Skeletal muscle tissue (tissue), 3 donors: ENCODE measurements at regions not wholly inside any gene's neighbourhood (a gene's known extent, or its start where the extent isn't known, plus 50 kb on each side); places are given as distances from the start of the nearest gene placed in this dataset.

Experiments
- H3K27ac ChIP-seq: one replicate; pipeline ENCODE4 v1.7.0; 2013; ENCODE audit warnings: mild to moderate bottlenecking, low read depth, low read length, inconsistent platforms
- H3K27me3 ChIP-seq, 3 donors: one replicate each; pipeline ENCODE4 v1.7.0; 2013; ENCODE audit warnings: low read length in 3 of 3; ENCODE audit not compliant: control insufficient read depth in 3 of 3, insufficient read depth in 3 of 3
- H3K36me3 ChIP-seq, 3 donors: one replicate each; pipeline ENCODE4 v1.7.0; 2013; ENCODE audit warnings: low read length in 3 of 3; ENCODE audit not compliant: control insufficient read depth in 3 of 3, insufficient read depth in 3 of 3
- H3K4me1 ChIP-seq, 3 donors: one replicate each; pipeline ENCODE4 v1.7.0; 2013; ENCODE audit warnings: low read length in 3 of 3, mild to moderate bottlenecking in 3 of 3; ENCODE audit not compliant: control insufficient read depth in 3 of 3, insufficient read depth in 3 of 3
- H3K4me3 ChIP-seq, 3 donors: one replicate each; pipeline ENCODE4 v1.7.0; 2013; ENCODE audit warnings: low read length in 3 of 3
- H3K9ac ChIP-seq, 3 donors: one replicate each; pipeline ENCODE4 v1.7.0; 2013; ENCODE audit warnings: low read length in 3 of 3, mild to moderate bottlenecking in 3 of 3, moderate library complexity in 2 of 3, low read depth in 1 of 3
- H3K9me3 ChIP-seq, 3 donors: one replicate each; pipeline ENCODE4 v1.7.0; 2013; ENCODE audit warnings: low read length in 3 of 3; ENCODE audit not compliant: control insufficient read depth in 3 of 3
- donor health status: Osteomylitis.

GRCh38 chr2:83594241-83595120 is 864.6 kb downstream of the SUCLG1 start:
- Histone ChIP-seq H3K27me3 (no peaks in the 10 kb centered on the region), H3K9me3 (no peaks in the 10 kb centered on the region), H3K27ac (no peak overlapping the region), H3K36me3 (no peaks in the 10 kb centered on the region), H3K9ac (no peak overlapping the region), H3K4me3 (no peak overlapping the region), H3K4me1 (no peaks in the 10 kb centered on the region)

GRCh38 chr2:83587309-83587708 is 871.8 kb downstream of the SUCLG1 start:
- no peaks in the 10 kb centered on the region for H3K4me1 ChIP-seq
- no peak overlapping the region for H3K27ac ChIP-seq
- no peaks in the 10 kb centered on the region for H3K9me3 ChIP-seq
- H3K9ac ChIP-seq = no peak overlapping the region
- H3K36me3 ChIP-seq = no peaks in the 10 kb centered on the region
- no peaks in the 10 kb centered on the region for H3K27me3 ChIP-seq
- H3K4me3 ChIP-seq = no peak overlapping the region

GRCh38 chr2:83585250-83585649 is 873.8 kb downstream of the SUCLG1 start:
- Histone ChIP-seq H3K4me1 (no peaks in the 10 kb centered on the region), H3K36me3 (no peaks in the 10 kb centered on the region), H3K27me3 (no peaks in the 10 kb centered on the region), H3K9ac (no peak overlapping the region), H3K4me3 (no peak overlapping the region), H3K9me3 (no peaks in the 10 kb centered on the region), H3K27ac (no peak overlapping the region)

- Histone ChIP-seq H3K27ac (no peak overlapping the region), H3K36me3 (no peaks in the 10 kb centered on the region), H3K9ac (no peak overlapping the region), H3K27me3 (no peaks in the 10 kb centered on the region), H3K4me1 (no peaks in the 10 kb centered on the region), H3K9me3 (no peaks in the 10 kb centered on the region), H3K4me3 (no peak overlapping the region)
Measured at GRCh38 chr2:83584672-83585071, 874.4 kb downstream of the SUCLG1 start.

- Histone ChIP-seq H3K4me3 (no peak overlapping the region), H3K4me1 (no peaks in the 10 kb centered on the region), H3K27ac (no peak overlapping the region), H3K9me3 (no peaks in the 10 kb centered on the region), H3K36me3 (no peaks in the 10 kb centered on the region), H3K27me3 (no peaks in the 10 kb centered on the region), H3K9ac (no peak overlapping the region)
Measured at GRCh38 chr2:83582589-83582988, 876.5 kb downstream of the SUCLG1 start.

- Histone ChIP-seq H3K36me3 (no peaks in the 10 kb centered on the region), H3K9ac (no peak overlapping the region), H3K27me3 (no peaks in the 10 kb centered on the region)
Measured at GRCh38 chr2:83579507-83579906, 879.6 kb downstream of the SUCLG1 start.

GRCh38 chr2:83578405-83578804 is 880.7 kb downstream of the SUCLG1 start:
- no peaks in the 10 kb centered on the region for H3K36me3 ChIP-seq
- no peaks in the 10 kb centered on the region for H3K4me1 ChIP-seq
- H3K27ac ChIP-seq = no peak overlapping the region
- no peak overlapping the region for H3K4me3 ChIP-seq
- H3K9me3 ChIP-seq = no peaks in the 10 kb centered on the region
- H3K9ac ChIP-seq = no peak overlapping the region
- no peaks in the 10 kb centered on the region for H3K27me3 ChIP-seq

More at GRCh38 chr2:83579507-83579906, 879.6 kb downstream of the SUCLG1 start:
- H3K27ac ChIP-seq = no peak overlapping the region
- no peaks in the 10 kb centered on the region for H3K4me1 ChIP-seq
- no peak overlapping the region for H3K4me3 ChIP-seq
- H3K9me3 ChIP-seq = no peaks in the 10 kb centered on the region

GRCh38 chr2:83574614-83575013 is 884.5 kb downstream of the SUCLG1 start:
- H3K9me3 ChIP-seq = no peaks in the 10 kb centered on the region
- no peaks in the 10 kb centered on the region for H3K36me3 ChIP-seq
- no peak overlapping the region for H3K9ac ChIP-seq
- no peak overlapping the region for H3K27ac ChIP-seq
- H3K4me1 ChIP-seq = no peaks in the 10 kb centered on the region
- no peak overlapping the region for H3K4me3 ChIP-seq
- no peaks in the 10 kb centered on the region for H3K27me3 ChIP-seq

- Histone ChIP-seq H3K27ac (no peak overlapping the region), H3K4me3 (no peak overlapping the region), H3K9ac (no peak overlapping the region), H3K9me3 (no peaks in the 10 kb centered on the region), H3K27me3 (no peaks in the 10 kb centered on the region), H3K36me3 (no peaks in the 10 kb centered on the region), H3K4me1 (no peaks in the 10 kb centered on the region)
Measured at GRCh38 chr2:83573060-83573459, 886.0 kb downstream of the SUCLG1 start.

GRCh38 chr2:83572400-83572799 is 886.7 kb downstream of the SUCLG1 start:
- Histone ChIP-seq H3K9me3 (no peaks in the 10 kb centered on the region), H3K27me3 (no peaks in the 10 kb centered on the region), H3K9ac (no peak overlapping the region), H3K36me3 (no peaks in the 10 kb centered on the region), H3K4me3 (no peak overlapping the region), H3K4me1 (no peaks in the 10 kb centered on the region), H3K27ac (no peak overlapping the region)
